Small intestine (tissue), 7 donors: ENCODE measurements at regions not wholly inside any gene's neighbourhood (a gene's known extent, or its start where the extent isn't known, plus 50 kb on each side); places are given as distances from the start of the nearest gene placed in this dataset.

ENCODE experiments used
- DNase-seq, 2 donors: peaks; one replicate each; pipeline versions ENCODE4 v3.0.0 to v3.0.0-alpha.2; 2013
- FAIRE-seq: peaks from 2 replicates; lab custom pipeline; 2012; peaks lifted over from hg19 to GRCh38; lab: Jason Lieb, UNC
- H3K27ac ChIP-seq, 3 donors: one replicate each; pipeline ENCODE4 v1.5.1; 2013; ENCODE audit warnings: low read length in 2 of 3, mild to moderate bottlenecking in 2 of 3, control low read depth in 1 of 3, inconsistent platforms in 1 of 3, low read depth in 1 of 3, moderate library complexity in 1 of 3
- H3K27me3 ChIP-seq, 3 donors: one replicate each; pipeline ENCODE4 v1.6.1; 2013; ENCODE audit warnings: low read length in 3 of 3, inconsistent platforms in 1 of 3; ENCODE audit not compliant: control insufficient read depth in 3 of 3, insufficient read depth in 3 of 3
- H3K36me3 ChIP-seq, 3 donors: one replicate each; pipeline ENCODE4 v1.6.1; 2013; ENCODE audit warnings: low read length in 3 of 3, inconsistent platforms in 1 of 3, low read depth in 1 of 3, mild to moderate bottlenecking in 1 of 3, moderate library complexity in 1 of 3; ENCODE audit not compliant: control insufficient read depth in 3 of 3, insufficient read depth in 2 of 3
- H3K4me1 ChIP-seq, 3 donors: one replicate each; pipeline ENCODE4 v1.6.1; 2013; ENCODE audit warnings: low read length in 2 of 3, inconsistent platforms in 1 of 3, low read depth in 1 of 3, mild to moderate bottlenecking in 1 of 3, moderate library complexity in 1 of 3; ENCODE audit not compliant: control insufficient read depth in 3 of 3, insufficient read depth in 2 of 3
- H3K4me3 ChIP-seq, 3 donors: one replicate each; pipeline ENCODE4 v1.5.1; 2013; ENCODE audit warnings: low read length in 3 of 3, control low read depth in 1 of 3, inconsistent platforms in 1 of 3, low read depth in 1 of 3, mild to moderate bottlenecking in 1 of 3, moderate library complexity in 1 of 3
- H3K9me3 ChIP-seq, 2 donors: one replicate each; pipeline ENCODE4 v1.6.1; 2013; ENCODE audit warnings: low read depth in 1 of 2, low read length in 1 of 2; ENCODE audit not compliant: control insufficient read depth in 2 of 2, insufficient read depth in 1 of 2
- WGBS, 3 donors: extraction: QIAGEN DNeasy Blood & Tissue Kit; methylation state at CpG; one replicate each; pipeline ENCODE4 v1.1.7; 2013; 5-methylcytosine and 5-hydroxymethylcytosine counted together
- donor health status: healthy with polysubstance abuse.
- donor health status: control.
- donor health status: control.
- donor health status: Bipolar disorder and iron deficiency.
- donor health status: healthy.

GRCh38 chr18:73952296-73952946 is 195.2 kb downstream of the FBXO15 start:
- no peak for DNase-seq
- H3K4me3 ChIP-seq: no peak overlapping the region
- 40 to 47% (median 40%) methylated on average over 7 of the region's 7 CpGs for WGBS, 3 donors
- no peak overlapping the region for H3K27ac ChIP-seq
- no peaks in the 10 kb centered on the region for H3K4me1 ChIP-seq
- H3K9me3 ChIP-seq: peaks cover 0 to 4% of the 10 kb centered on the region in 2 donors
- H3K27me3 ChIP-seq: no peaks in the 10 kb centered on the region
- no peak for FAIRE-seq
- no peaks in the 10 kb centered on the region for H3K36me3 ChIP-seq

DNA sequence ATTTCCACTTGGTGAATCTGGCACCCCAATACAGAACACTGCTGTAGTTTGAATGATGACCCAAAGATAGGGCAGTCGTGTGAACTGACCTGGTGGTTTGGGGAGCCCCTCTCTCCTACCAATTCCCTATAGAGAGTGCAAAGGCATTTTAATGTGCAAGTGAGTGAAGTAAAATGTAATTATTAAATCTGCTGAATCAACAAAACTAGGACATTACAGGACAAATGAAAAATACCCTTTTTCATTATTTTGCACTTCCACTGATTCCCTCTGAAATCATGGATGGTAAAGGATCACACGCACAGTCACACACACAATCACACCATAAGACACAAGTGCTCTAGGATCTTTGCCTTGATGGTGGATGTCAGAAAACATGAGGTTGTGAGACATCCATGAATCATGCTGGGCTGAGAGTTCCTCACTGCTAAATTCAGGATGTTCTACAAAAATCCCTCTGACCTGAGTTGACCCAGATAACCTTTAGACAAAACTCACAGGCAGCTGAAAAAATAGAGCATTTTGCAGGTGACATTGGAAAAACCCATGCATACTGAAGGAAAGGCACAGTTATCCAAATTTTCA is 197.4 kb downstream of the FBXO15 start:
- Histone ChIP-seq H3K9me3 (peaks cover 0 to 4% of the 10 kb centered on the region in 2 donors), H3K27ac (no peak overlapping the region), H3K27me3 (no peaks in the 10 kb centered on the region), H3K4me3 (no peak overlapping the region), H3K4me1 (no peaks in the 10 kb centered on the region), H3K36me3 (no peaks in the 10 kb centered on the region)
- 82 to 91% (median 84%) methylated on average over 2 of the region's 2 CpGs for WGBS, 3 donors
- no peak for DNase-seq
- FAIRE-seq: no peak

GRCh38 chr18:73948497-73948896 is 199.1 kb downstream of the FBXO15 start:
- no peak for FAIRE-seq
- Histone ChIP-seq H3K27ac (no peak overlapping the region), H3K36me3 (no peaks in the 10 kb centered on the region), H3K4me3 (no peak overlapping the region), H3K4me1 (no peaks in the 10 kb centered on the region), H3K9me3 (peaks cover 0 to 4% of the 10 kb centered on the region in 2 donors), H3K27me3 (no peaks in the 10 kb centered on the region)
- no peak for DNase-seq
- WGBS, 3 donors: 81 to 95% (median 85%) methylated on average over 3 of the region's 3 CpGs

DNA sequence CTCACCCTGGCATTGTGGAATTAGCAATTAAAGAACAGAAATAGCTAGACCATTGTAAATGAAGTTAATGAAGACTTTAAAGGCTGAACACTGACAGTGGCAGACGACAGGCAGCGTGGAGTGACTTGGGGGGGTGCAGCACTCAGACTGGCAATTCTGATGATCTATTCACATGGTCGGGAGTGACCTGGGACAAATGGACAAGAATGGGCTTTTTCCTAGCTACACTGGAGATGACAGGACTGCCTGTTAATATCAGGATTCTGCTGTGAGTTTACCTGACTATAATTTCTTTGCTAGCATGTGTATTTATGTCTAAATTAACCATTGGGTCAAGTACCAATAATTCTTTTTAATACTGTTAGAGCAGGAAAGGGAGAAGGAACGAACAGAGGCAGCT is 199.6 kb downstream of the FBXO15 start:
- Histone ChIP-seq H3K27ac (no peak overlapping the region), H3K27me3 (no peaks in the 10 kb centered on the region), H3K4me3 (no peak overlapping the region), H3K36me3 (no peaks in the 10 kb centered on the region), H3K9me3 (peaks cover 0 to 4% of the 10 kb centered on the region in 2 donors), H3K4me1 (no peaks in the 10 kb centered on the region)
- no peak for FAIRE-seq
- DNase-seq: no peak
- WGBS, 3 donors: 53 to 56% (median 56%) methylated on average over 4 of the region's 4 CpGs

- no peaks in the 10 kb centered on the region for H3K4me1 ChIP-seq
- DNase-seq (no peak), FAIRE-seq (no peak)
- 78 to 88% (median 83%) methylated on average over 6 of the region's 6 CpGs for WGBS, 3 donors
- H3K36me3 ChIP-seq: no peaks in the 10 kb centered on the region
- H3K9me3 ChIP-seq: peaks cover 0 to 4% of the 10 kb centered on the region in 2 donors
- no peaks in the 10 kb centered on the region for H3K27me3 ChIP-seq
- H3K27ac ChIP-seq: no peak overlapping the region
- no peak overlapping the region for H3K4me3 ChIP-seq
These were observed 200.3 kb downstream of the FBXO15 start for GRCh38 chr18:73947180-73947921.

- DNase-seq: no peak
- H3K4me3 ChIP-seq: no peak overlapping the region
- 86 to 93% (median 89%) methylated on average over 3 of the region's 3 CpGs for WGBS, 3 donors
- no peaks in the 10 kb centered on the region for H3K27me3 ChIP-seq
- H3K27ac ChIP-seq: no peak overlapping the region
- no peaks in the 10 kb centered on the region for H3K36me3 ChIP-seq
- H3K9me3 ChIP-seq: peaks cover 0 to 4% of the 10 kb centered on the region in 2 donors
- H3K4me1 ChIP-seq: no peaks in the 10 kb centered on the region
- no peak for FAIRE-seq
These were observed 202.4 kb downstream of the FBXO15 start for GRCh38 chr18:73945130-73945792.

- no peaks in the 10 kb centered on the region for H3K4me1 ChIP-seq
- no peak for DNase-seq
- WGBS, 3 donors: 29 to 66% (median 36%) methylated on average over 1 of the region's 1 CpG
- H3K36me3 ChIP-seq: no peaks in the 10 kb centered on the region
- peaks cover 0 to 4% of the 10 kb centered on the region in 2 donors for H3K9me3 ChIP-seq
- H3K27ac ChIP-seq: no peak overlapping the region
- FAIRE-seq: no peak
- H3K4me3 ChIP-seq: no peak overlapping the region
- no peaks in the 10 kb centered on the region for H3K27me3 ChIP-seq
These were observed 202.9 kb downstream of the FBXO15 start for GRCh38 chr18:73944715-73945114.

GRCh38 chr18:73943763-73944162 is 203.9 kb downstream of the FBXO15 start:
- Histone ChIP-seq H3K4me1 (no peaks in the 10 kb centered on the region), H3K4me3 (no peak overlapping the region), H3K27ac (no peak overlapping the region), H3K36me3 (no peaks in the 10 kb centered on the region), H3K27me3 (no peaks in the 10 kb centered on the region), H3K9me3 (no peaks in the 10 kb centered on the region)
- FAIRE-seq (no peak), DNase-seq (no peak)
- 81 to 84% (median 81%) methylated on average over 7 to 9 of the region's 9 CpGs for WGBS, 3 donors
